Activated CD4-positive, alpha-beta T cell treated with anti-CD3 and anti-CD28 coated beads, Interleukin-2, amount 50 U/mL, for 16 hours (primary cell): ENCODE measurements at regions not wholly inside any gene's neighbourhood (a gene's known extent, or its start where the extent isn't known, plus 50 kb on each side); places are given as distances from the start of the nearest gene placed in this dataset.

Experiments
- DNase-seq: peaks from one replicate; pipeline ENCODE4 v3.0.0-alpha.2; 2020

GRCh38 chr5:96243862-96244261 lies 189.2 kb downstream of the PCSK1 start:
- DNase-seq = no peak

GRCh38 chr5:96243203-96243602 lies 189.8 kb downstream of the PCSK1 start:
- no peak for DNase-seq

- no peak for DNase-seq
These were observed 190.5 kb downstream of the PCSK1 start for GRCh38 chr5:96242571-96242970.

DNA sequence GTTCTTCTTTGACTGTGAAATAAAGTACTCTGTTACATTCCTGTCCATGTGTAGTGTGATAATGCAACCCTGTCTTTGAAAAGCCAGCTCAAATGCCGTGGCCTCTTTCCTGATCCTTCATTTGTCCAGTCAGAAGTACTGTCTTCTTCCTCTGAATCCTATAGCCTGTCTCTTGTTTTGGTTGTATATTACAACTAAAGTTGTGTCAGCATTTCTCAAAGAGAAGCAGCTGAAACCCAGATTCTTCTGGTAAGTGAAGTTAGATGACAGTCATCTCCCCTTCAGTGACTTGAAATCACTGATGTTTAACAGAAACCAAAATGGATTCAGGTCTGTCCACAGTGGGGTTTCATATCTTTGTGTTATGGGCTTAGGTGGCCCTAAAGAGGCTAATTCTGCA lies 196.2 kb downstream of the PCSK1 start:
- no peak for DNase-seq

DNA sequence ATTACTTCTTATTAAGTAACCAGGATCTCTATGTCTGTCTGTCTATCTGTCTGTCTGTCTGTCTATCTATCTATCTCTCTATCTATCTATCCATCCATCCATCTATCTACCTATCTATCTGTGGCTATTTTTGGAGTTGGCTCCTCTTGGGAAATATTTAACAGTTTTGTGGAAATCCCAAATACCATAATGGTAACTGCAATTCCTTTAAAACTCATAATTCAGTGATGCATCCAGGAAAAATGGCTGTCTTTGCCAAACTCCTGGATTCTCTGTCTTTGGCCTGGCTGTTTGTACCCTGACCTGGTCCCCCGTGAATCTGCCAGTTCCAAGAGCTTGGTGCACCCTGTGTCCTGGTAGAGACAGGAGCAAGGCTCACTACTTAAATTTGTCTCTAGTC lies 197.0 kb downstream of the PCSK1 start:
- no peak for DNase-seq

- no peak for DNase-seq
These were observed 197.8 kb downstream of the PCSK1 start for GRCh38 chr5:96235008-96235910.

DNA sequence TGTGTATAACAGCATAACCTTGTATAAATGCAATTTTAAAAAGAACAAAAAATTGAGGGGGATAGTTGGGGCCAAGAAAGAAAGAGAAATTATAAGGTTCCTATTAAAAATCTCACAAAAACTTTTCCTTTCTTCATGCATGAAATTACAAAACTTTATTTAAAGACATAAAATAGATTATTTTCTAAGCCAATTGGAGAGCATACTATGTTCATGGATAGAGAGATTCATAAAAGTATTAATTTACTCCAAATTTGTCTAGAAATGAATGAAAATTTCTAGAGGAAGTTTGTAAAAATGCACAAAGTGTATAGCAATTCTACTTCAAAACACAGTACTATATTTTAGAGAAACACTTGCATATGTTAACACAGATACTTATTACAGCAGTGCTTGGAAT lies 200.4 kb downstream of the PCSK1 start:
- DNase-seq = no peak

DNA sequence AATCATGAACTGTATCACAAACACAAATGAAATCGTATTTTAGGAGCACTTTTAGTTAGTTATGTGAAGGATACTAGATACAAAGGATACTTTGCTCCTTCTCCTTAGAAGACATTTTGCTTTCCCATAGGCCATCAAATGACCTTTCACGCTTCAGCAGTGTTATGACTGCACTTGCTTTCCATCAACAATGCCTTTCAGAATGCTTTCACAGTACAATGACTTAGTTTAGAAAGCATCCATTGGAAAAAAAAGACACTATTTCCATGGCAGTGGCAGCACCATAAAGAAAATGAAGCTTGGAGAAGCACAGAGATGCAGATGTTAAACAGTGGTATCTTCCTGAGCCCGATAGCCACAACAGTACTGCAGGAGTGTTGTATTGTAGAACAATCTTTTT lies 203.9 kb downstream of the PCSK1 start:
- no peak for DNase-seq

- peak; percentile 76 for DNase-seq
These were observed 204.6 kb downstream of the PCSK1 start for GRCh38 chr5:96228408-96228807.

DNA sequence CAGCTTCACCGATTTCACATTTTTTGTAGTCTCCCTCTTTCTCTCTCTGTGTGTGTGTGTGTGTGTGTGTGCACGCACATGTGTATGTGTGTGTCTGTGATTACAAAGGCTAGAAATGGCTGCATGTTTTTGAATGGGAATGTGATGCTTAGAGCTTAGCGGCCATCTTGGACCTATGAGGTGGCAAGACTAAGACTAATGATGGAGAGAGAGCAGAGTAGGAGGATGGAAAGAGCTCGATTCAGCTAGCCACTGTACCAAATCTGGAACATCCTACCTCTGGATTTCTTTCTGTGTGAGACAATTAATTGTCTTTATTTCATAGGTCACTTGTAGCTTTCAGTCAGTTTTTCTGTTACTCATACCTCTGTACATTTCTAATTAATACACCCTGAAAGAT lies 205.1 kb downstream of the PCSK1 start:
- no peak for DNase-seq

DNA sequence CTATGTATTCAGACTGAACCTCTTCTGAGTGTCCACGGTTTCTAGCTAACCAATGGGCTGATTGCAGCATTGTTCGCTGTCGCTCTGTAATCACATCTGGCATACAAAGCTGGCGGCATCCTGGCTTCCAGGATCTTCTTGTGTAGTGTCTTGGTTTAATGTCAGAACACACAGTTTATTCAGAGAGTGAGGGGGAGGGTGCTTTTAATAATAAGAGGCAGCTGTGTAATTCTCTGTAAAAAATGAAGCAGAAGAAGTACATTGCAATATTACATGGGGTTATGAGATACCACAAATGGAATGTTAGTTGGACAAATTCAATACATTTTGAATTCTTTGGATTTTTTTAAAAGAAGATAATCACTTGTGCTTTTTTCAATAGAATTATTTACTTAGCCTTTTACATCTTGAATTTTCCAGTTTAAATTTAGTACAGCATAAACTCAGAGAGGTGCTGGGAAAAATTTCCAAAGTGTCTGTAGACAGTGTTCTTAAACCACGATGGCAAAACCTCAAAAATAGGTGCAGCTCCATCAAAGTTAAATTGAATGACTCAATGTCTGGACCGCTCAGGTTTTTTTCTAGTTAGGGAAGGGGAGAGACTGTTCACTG lies 206.0 kb downstream of the PCSK1 start:
- DNase-seq = no peak

DNA sequence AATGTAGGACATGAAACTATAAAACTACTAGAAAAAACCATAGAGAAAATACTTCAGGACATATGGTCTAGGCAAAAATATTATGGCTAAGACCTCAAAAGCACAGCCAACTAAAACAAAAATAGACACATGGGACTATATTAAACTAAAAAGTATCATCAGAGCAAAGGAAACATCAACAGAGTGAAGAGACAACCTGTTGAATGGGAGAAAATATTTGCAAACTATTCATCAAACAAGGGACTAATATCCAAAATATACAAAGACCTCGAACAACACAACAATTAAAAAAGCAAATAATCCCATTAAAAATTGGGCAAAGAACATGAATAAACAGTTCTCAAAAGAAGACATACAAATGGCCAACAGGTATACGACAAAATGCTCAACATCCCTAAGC lies 210.9 kb downstream of the PCSK1 start:
- no peak for DNase-seq

DNA sequence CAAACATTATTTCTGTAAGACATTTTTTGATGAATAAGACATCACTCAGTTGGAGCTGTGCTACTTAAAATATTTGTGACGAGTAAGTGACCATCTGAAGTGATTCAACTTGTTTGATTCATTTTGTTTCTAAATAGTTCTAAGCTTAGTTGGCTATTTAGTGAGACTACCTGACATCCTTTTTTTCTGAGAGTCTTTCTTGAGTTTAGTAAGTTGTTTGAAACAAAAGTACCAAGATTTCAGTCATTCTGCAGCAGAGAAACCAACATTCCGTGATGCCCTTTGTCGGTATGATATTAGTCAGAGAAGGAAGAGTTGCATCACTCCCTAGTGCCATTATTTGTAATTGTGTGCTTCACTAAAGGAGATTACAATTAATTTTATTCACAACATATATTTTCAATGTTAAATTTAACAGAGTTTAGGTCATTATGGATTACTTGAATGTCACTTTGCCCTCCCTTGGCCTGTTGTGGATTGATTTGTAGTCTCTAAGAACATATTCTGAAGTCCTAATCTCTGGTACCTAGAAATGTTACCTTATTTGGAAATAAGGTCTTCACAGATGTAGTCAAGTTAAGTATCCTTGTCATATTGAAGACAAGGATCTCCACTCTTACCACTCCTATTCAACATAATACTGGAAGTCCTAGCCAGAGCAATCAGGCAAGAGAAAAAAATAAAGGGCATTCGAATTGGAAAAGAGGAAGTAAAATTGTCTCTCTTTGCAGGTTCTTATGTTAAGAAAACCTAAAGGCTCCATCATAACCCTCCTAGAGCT lies 212.2 kb downstream of the PCSK1 start:
- peak; percentile 92 for DNase-seq

GRCh38 chr5:96219580-96220281 lies 213.3 kb downstream of the PCSK1 start:
- DNase-seq = peak; percentile 24

DNA sequence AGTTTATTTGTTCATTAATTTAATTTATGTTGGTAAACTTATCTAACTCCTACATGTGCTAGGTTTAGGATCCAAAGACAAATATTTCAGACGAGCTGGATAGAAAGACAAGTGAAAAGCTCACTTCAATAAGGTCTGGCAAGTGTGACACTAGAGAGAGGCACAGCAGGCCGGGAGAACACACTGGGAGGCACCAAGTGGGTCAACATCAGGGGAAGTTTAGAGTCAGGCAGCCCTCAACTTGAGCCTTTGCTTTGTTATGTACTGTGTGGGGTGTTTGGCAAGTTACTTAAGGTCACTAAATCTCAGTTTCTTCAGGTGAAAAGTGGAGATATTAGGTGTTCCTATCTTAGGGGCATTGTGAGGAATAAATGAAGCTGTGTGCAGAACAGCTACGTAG lies 214.4 kb downstream of the PCSK1 start:
- DNase-seq = no peak

- DNase-seq = no peak
These were observed 218.4 kb downstream of the PCSK1 start for GRCh38 chr5:96214442-96215197.

- DNase-seq = no peak
These were observed 223.2 kb downstream of the PCSK1 start for GRCh38 chr5:96209829-96210228.

DNA sequence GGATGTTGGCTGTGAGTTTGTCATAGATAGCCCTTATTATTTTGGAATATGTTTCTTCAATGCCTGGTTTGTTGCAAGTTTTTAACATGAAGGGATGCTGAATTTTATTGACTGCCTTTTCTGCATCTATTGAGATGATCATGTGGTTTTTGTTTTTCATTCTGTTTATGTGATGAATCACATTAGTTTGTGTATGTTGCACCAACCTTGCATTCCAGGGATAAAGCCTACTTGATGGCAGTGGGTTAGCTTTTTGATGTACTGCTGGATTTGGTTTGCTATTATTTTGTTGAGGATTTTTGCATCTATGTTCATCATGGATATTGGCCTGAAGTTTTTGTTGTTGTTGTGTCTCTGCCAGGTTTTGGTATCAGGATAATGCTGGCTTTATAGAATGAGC lies 225.6 kb downstream of the PCSK1 start:
- no peak for DNase-seq

DNA sequence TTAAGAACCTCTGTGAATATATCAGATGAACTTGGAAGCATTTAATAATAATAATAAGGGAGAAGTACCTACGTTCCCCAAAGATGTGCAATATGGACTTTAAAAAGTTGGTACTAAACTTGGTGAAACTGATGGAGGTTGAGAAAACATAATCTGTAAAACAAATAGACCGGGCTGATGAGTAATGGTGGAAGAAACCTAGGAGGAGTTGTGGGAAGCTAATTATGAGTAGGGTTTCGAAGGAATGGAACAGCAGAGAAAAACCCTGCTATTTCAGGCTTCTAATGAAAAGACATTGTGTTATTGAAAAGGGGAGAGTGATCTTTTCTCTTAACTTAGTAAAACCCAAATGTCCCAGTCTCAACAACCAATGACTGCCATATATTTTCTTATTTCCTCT lies 229.3 kb downstream of the PCSK1 start:
- no peak for DNase-seq

DNA sequence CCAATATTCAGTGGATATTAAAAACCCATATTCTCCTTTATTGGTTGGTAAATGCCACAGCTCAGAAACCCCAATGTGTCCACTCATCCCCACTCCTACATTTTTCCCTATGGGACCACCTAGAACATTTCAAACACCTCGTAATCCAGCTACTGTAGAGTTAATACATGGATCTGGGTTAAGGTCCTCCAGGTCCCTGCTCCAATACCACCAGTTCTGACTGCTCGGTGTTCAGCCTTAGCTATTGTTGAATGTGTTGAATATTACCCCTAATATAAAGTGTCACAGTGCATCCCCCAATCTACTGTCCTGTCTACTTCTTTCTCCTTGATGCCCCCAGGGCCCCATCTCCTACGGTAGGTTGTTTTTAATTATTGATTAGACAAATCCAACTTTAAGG lies 231.5 kb downstream of the PCSK1 start:
- no peak for DNase-seq

DNA sequence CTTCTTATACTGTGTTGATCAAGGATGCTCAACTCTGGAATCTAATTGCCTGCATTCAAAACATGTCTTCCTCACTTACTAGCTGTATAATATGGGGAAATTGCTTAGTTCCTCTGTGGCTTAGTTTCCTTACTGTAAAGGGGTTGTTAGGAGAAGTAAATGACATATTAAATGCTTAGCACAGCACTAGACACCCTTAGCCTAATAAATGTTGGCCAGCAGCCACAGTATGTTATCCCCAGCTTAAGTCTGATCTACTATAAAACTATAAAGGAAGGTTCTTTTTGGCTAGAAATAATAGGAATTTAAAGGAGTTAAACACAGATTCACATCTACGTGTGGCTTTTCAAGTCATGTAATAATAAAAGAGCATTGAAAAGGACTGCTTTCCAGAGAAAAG lies 232.4 kb downstream of the PCSK1 start:
- DNase-seq = no peak

GRCh38 chr5:96199713-96200183 lies 233.3 kb downstream of the PCSK1 start:
- DNase-seq = no peak
